HL-60 (cell line): ENCODE measurements at regions not wholly inside any gene's neighbourhood (a gene's known extent, or its start where the extent isn't known, plus 50 kb on each side); places are given as distances from the start of the nearest gene placed in this dataset.

Experiments
- DNase-seq, 2 experiments: peaks; one replicate each; pipeline ENCODE4 v3.0.0-alpha.2; 2010 to 2020; ENCODE audit warnings: low read depth in 1 of 2, low spot score in 1 of 2
- H3K27ac ChIP-seq: fragments of 250-450 bp; sonication (Bioruptor Pico); replicated peaks from 2 replicates; pipeline ENCODE4 v1.5.1; 2020; ENCODE audit warnings: mild to moderate bottlenecking, moderate library complexity
- H3K27me3 ChIP-seq: fragments of 250-450 bp; sonication (Bioruptor Pico); 2 replicates; pipeline ENCODE4 v1.5.1; 2021; ENCODE audit warnings: mild to moderate bottlenecking, moderate library complexity; ENCODE audit not compliant: insufficient read depth, poor library complexity, severe bottlenecking
- H3K4me3 ChIP-seq: replicated peaks from 2 replicates; pipeline ENCODE4 v1.5.1; 2011; ENCODE audit warnings: mild to moderate bottlenecking, control low read depth, low read length; ENCODE audit not compliant: insufficient read depth
- CTCF ChIP-seq: IDR thresholded peaks from one replicate; pipeline ENCODE4 v1.5.1; 2011; ENCODE audit warnings: low read length, control low read depth, inconsistent platforms; ENCODE audit not compliant: insufficient read depth
- GABPA ChIP-seq: IDR thresholded peaks from 2 replicates; pipeline ENCODE4 v1.6.1; 2012; ENCODE audit warnings: low read depth
- POLR2AphosphoS5 ChIP-seq: IDR thresholded peaks from 2 replicates; pipeline ENCODE4 v1.6.1; 2012; ENCODE audit warnings: low read depth
- REST ChIP-seq: IDR thresholded peaks from 2 replicates; pipeline ENCODE4 v1.6.1; 2012; ENCODE audit warnings: low read depth; ENCODE audit not compliant: insufficient replicate concordance
- SPI1 ChIP-seq: IDR thresholded peaks from 2 replicates; pipeline ENCODE4 v1.6.1; 2012; ENCODE audit warnings: low read depth, mild to moderate bottlenecking, borderline replicate concordance

DNA sequence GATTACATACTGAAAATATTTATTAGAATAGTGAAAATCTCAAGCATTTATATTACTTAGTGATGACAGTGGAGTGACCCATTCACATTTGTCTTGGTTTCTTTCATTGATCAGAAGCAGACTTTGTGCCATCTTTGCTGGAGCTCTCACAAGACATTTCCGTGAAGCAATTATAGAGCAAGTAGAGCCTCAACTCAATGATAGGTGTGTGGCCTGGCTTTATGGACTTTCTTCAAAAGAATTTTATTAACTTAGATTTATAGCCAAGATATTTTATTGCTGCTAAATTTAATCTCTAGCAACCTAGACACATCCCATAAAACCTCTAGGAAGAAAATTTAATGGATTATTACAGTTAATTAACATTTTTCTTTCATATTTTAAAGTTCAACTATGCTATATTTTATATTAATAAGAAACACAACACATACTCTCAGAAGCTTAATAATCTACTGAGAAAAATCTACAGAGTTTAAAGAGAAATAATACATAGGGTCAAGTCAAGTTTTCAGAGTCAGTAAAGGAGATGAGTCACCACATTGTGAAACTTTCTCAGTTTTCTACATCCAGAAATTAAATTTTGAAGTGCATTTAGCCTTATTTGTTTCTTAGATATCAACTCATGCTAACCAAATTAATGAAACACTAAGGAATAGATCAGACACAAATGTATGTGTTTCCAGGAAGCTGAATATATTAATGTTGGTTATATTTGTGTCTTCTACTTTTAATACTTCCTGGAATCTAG lies 160.5 kb downstream of the LACC1 start:
- TF ChIP-seq POLR2AphosphoS5 (no peak), GABPA (no peak), CTCF (no peak), REST (no peak), SPI1 (no peak)
- Histone ChIP-seq H3K4me3 (no peak overlapping the region), H3K27me3 (peaks cover 4% of the 10 kb centered on the region), H3K27ac (no peak overlapping the region)
- DNase-seq, result no peak

GRCh38 chr13:44040818-44041100 lies 161.1 kb downstream of the LACC1 start:
- Histone ChIP-seq H3K27ac (no peak overlapping the region), H3K4me3 (no peak overlapping the region), H3K27me3 (peaks cover 4% of the 10 kb centered on the region)
- no peak for DNase-seq
- TF ChIP-seq GABPA, result no peak
- TF ChIP-seq SPI1, result no peak
- no peak for TF ChIP-seq POLR2AphosphoS5
- TF ChIP-seq CTCF, result no peak
- TF ChIP-seq REST, result no peak

GRCh38 chr13:44044547-44045179 lies 165.0 kb downstream of the LACC1 start:
- H3K4me3 ChIP-seq, result no peak overlapping the region
- H3K27ac ChIP-seq, result no peak overlapping the region
- no peak for TF ChIP-seq SPI1
- TF ChIP-seq GABPA, result no peak
- TF ChIP-seq REST, result no peak
- no peak for TF ChIP-seq CTCF
- no peak for DNase-seq
- peaks cover 4% of the 10 kb centered on the region for H3K27me3 ChIP-seq
